A172 (cell line): ENCODE measurements at regions not wholly inside any gene's neighbourhood (a gene's known extent, or its start where the extent isn't known, plus 50 kb on each side); places are given as distances from the start of the nearest gene placed in this dataset.

ENCODE experiments used
- DNase-seq: peaks from one replicate; pipeline ENCODE4 v3.0.0-alpha.2; 2015; ENCODE audit warnings: low spot score

- DNase-seq = no peak
Observed at GRCh38 chr13:53144826-53145225, 116.2 kb downstream of the OLFM4 start.

GRCh38 chr13:53150568-53150967 is 122.0 kb downstream of the OLFM4 start:
- peak; percentile 12 for DNase-seq

GRCh38 chr13:53151336-53152056 is 122.9 kb downstream of the OLFM4 start:
- peak; percentile 17 for DNase-seq

- no peak for DNase-seq
Observed at GRCh38 chr13:53152057-53152421, 123.4 kb downstream of the OLFM4 start.

GRCh38 chr13:53158201-53158600 is 129.6 kb downstream of the OLFM4 start:
- DNase-seq = no peak

GRCh38 chr13:53159431-53159830 is 130.8 kb downstream of the OLFM4 start:
- no peak for DNase-seq

- no peak for DNase-seq
Observed at GRCh38 chr13:53160211-53160610, 131.6 kb downstream of the OLFM4 start.

GRCh38 chr13:53161251-53161650 is 132.6 kb downstream of the OLFM4 start:
- DNase-seq = no peak

GRCh38 chr13:53165261-53165660 is 136.6 kb downstream of the OLFM4 start:
- no peak for DNase-seq

GRCh38 chr13:53167561-53167960 is 138.9 kb downstream of the OLFM4 start:
- no peak for DNase-seq

GRCh38 chr13:53170910-53171309 is 142.3 kb downstream of the OLFM4 start:
- no peak for DNase-seq

GRCh38 chr13:53174545-53174944 is 145.9 kb downstream of the OLFM4 start:
- no peak for DNase-seq

- no peak for DNase-seq
Observed at GRCh38 chr13:53180684-53181083, 152.1 kb downstream of the OLFM4 start.

- DNase-seq = no peak
Observed at GRCh38 chr13:53182724-53183123, 154.1 kb downstream of the OLFM4 start.

- DNase-seq = no peak
Observed at GRCh38 chr13:53188120-53188519, 159.5 kb downstream of the OLFM4 start.

GRCh38 chr13:53189162-53189561 is 160.5 kb downstream of the OLFM4 start:
- DNase-seq = no peak

GRCh38 chr13:53191091-53191490 is 162.5 kb downstream of the OLFM4 start:
- peak; percentile 45 for DNase-seq

GRCh38 chr13:53197424-53197823 is 168.8 kb downstream of the OLFM4 start:
- no peak for DNase-seq

- DNase-seq = no peak
Observed at GRCh38 chr13:53198017-53198416, 169.4 kb downstream of the OLFM4 start.

GRCh38 chr13:53198736-53199135 is 170.1 kb downstream of the OLFM4 start:
- DNase-seq = no peak

GRCh38 chr13:53200075-53200474 is 171.5 kb downstream of the OLFM4 start:
- DNase-seq = no peak

GRCh38 chr13:53200498-53201453 is 172.2 kb downstream of the OLFM4 start:
- DNase-seq = no peak
